Fibroblast of lung (primary cell): ENCODE measurements at regions not wholly inside any gene's neighbourhood (a gene's known extent, or its start where the extent isn't known, plus 50 kb on each side); places are given as distances from the start of the nearest gene placed in this dataset.

Source experiments
- DNase-seq, 2 donors: peaks; one replicate each; pipeline versions ENCODE4 v3.0.0 to v3.0.0-alpha.2; 2010; ENCODE audit warnings: low read depth in 2 of 2
- H2AFZ ChIP-seq: 2 replicates; pipeline ENCODE4 v1.5.1; 2012; ENCODE audit warnings: low read length, control low read depth, inconsistent platforms
- H3K27ac ChIP-seq: 2 replicates; pipeline ENCODE4 v1.5.1; 2011; ENCODE audit warnings: low read length, control low read depth; ENCODE audit not compliant: insufficient read depth
- H3K27me3 ChIP-seq: 2 replicates; pipeline ENCODE4 v1.5.1; 2011; ENCODE audit warnings: mild to moderate bottlenecking, low read length; ENCODE audit not compliant: control insufficient read depth, insufficient read depth
- H3K36me3 ChIP-seq: 2 replicates; pipeline ENCODE4 v1.5.1; 2011; ENCODE audit warnings: low read length; ENCODE audit not compliant: control insufficient read depth, insufficient read depth
- H3K4me1 ChIP-seq: 2 replicates; pipeline ENCODE4 v1.5.1; 2011; ENCODE audit warnings: low read length; ENCODE audit not compliant: control insufficient read depth, insufficient read depth; ENCODE audit errors: extremely low read depth
- H3K4me2 ChIP-seq: 2 replicates; pipeline ENCODE4 v1.5.1; 2011; ENCODE audit warnings: low read length, control low read depth; ENCODE audit not compliant: insufficient read depth; ENCODE audit errors: extremely low read depth
- H3K4me3 ChIP-seq, 4 experiments: fragments of 200-600 bp in 1 of 4; sonication (generic) in 1 of 4; replicated peaks in 1 of 4; 2 replicates each; pipeline ENCODE4 v1.5.1; 2011 to 2016; ENCODE audit warnings: low read length in 4 of 4, low read depth in 3 of 4, mild to moderate bottlenecking in 3 of 4, control low read depth in 2 of 4, inconsistent platforms in 1 of 4, mixed read lengths in 1 of 4; ENCODE audit not compliant: insufficient read depth in 1 of 4; ENCODE audit errors: control extremely low read depth in 1 of 4
- H3K79me2 ChIP-seq: 2 replicates; pipeline ENCODE4 v1.5.1; 2012; ENCODE audit warnings: mild to moderate bottlenecking, low read length, inconsistent platforms; ENCODE audit not compliant: control insufficient read depth, insufficient read depth
- H3K9ac ChIP-seq: 2 replicates; pipeline ENCODE4 v1.5.1; 2011; ENCODE audit warnings: mild to moderate bottlenecking, low read length, control low read depth; ENCODE audit not compliant: insufficient read depth
- H3K9me3 ChIP-seq: 2 replicates; pipeline ENCODE4 v1.5.1; 2012; ENCODE audit warnings: low read depth, low read length; ENCODE audit not compliant: control insufficient read depth, insufficient read depth
- H4K20me1 ChIP-seq: 2 replicates; pipeline ENCODE4 v1.5.1; 2011; ENCODE audit warnings: low read length; ENCODE audit not compliant: control insufficient read depth, insufficient read depth; ENCODE audit errors: extremely low read depth
- CTCF ChIP-seq, 2 donors: IDR thresholded peaks in 1 of 2; conservative IDR thresholded peaks in 1 of 2; 1 replicate in 1 of 2; 2 replicates in 1 of 2; pipeline ENCODE4 v1.5.1; 2011 to 2012; ENCODE audit warnings: low read length in 2 of 2, control low read depth in 1 of 2, inconsistent platforms in 1 of 2, low read depth in 1 of 2, mild to moderate bottlenecking in 1 of 2
- EZH2 ChIP-seq: IDR thresholded peaks from 2 replicates; pipeline ENCODE4 v1.5.1; 2012; ENCODE audit warnings: low read length, control low read depth, mild to moderate bottlenecking; ENCODE audit errors: missing control alignments

GRCh38 chr3:67312155-67312554, 314.0 kb downstream of the KBTBD8 start:
- no peak overlapping the region for H3K9ac ChIP-seq
- H3K4me1 ChIP-seq = no peaks in the 10 kb centered on the region
- DNase-seq = no peak
- TF ChIP-seq EZH2 = no peak
- TF ChIP-seq CTCF (conservative IDR thresholded peaks at IDR 0.05 in 1 of 2, IDR thresholded peaks at IDR 0.05 in 1 of 2; ENCODE audit: low read depth in 1 of 2, low read length in 2 of 2) = no peak
- no peak overlapping the region for H3K4me2 ChIP-seq
- no peaks in the 10 kb centered on the region for H3K27me3 ChIP-seq
- no peak overlapping the region for H2AFZ ChIP-seq
- H3K79me2 ChIP-seq = no peaks in the 10 kb centered on the region
- no peaks in the 10 kb centered on the region for H3K36me3 ChIP-seq
- H3K4me3 ChIP-seq = no peak overlapping the region
- no peak overlapping the region for H3K27ac ChIP-seq
- no peaks in the 10 kb centered on the region for H3K9me3 ChIP-seq
- no peaks in the 10 kb centered on the region for H4K20me1 ChIP-seq

GRCh38 chr3:67318162-67318561, 320.1 kb downstream of the KBTBD8 start:
- no peaks in the 10 kb centered on the region for H3K36me3 ChIP-seq
- H2AFZ ChIP-seq = no peak overlapping the region
- H4K20me1 ChIP-seq = no peaks in the 10 kb centered on the region
- H3K79me2 ChIP-seq = no peaks in the 10 kb centered on the region
- no peaks in the 10 kb centered on the region for H3K4me1 ChIP-seq
- no peak overlapping the region for H3K9ac ChIP-seq
- H3K4me3 ChIP-seq = no peak overlapping the region
- H3K4me2 ChIP-seq = no peak overlapping the region
- TF ChIP-seq CTCF (conservative IDR thresholded peaks at IDR 0.05 in 1 of 2, IDR thresholded peaks at IDR 0.05 in 1 of 2; ENCODE audit: low read depth in 1 of 2, low read length in 2 of 2) = no peak
- TF ChIP-seq EZH2 = no peak
- H3K27ac ChIP-seq = no peak overlapping the region
- no peak for DNase-seq
- no peaks in the 10 kb centered on the region for H3K27me3 ChIP-seq
- H3K9me3 ChIP-seq = no peaks in the 10 kb centered on the region

- H3K4me2 ChIP-seq = no peak overlapping the region
- H3K27ac ChIP-seq = no peak overlapping the region
- no peaks in the 10 kb centered on the region for H3K36me3 ChIP-seq
- no peak for TF ChIP-seq EZH2
- TF ChIP-seq CTCF (conservative IDR thresholded peaks at IDR 0.05 in 1 of 2, IDR thresholded peaks at IDR 0.05 in 1 of 2; ENCODE audit: low read depth in 1 of 2, low read length in 2 of 2) = no peak
- H3K4me3 ChIP-seq = no peak overlapping the region
- H3K9me3 ChIP-seq = no peaks in the 10 kb centered on the region
- H4K20me1 ChIP-seq = no peaks in the 10 kb centered on the region
- H3K9ac ChIP-seq = no peak overlapping the region
- no peak for DNase-seq
- no peaks in the 10 kb centered on the region for H3K4me1 ChIP-seq
- no peaks in the 10 kb centered on the region for H3K27me3 ChIP-seq
- H2AFZ ChIP-seq = no peak overlapping the region
- H3K79me2 ChIP-seq = no peaks in the 10 kb centered on the region
Measured at GRCh38 chr3:67324554-67324953, 326.4 kb downstream of the KBTBD8 start.
